Limb (tissue), 2 donors: ENCODE measurements at regions not wholly inside any gene's neighbourhood (a gene's known extent, or its start where the extent isn't known, plus 50 kb on each side); places are given as distances from the start of the nearest gene placed in this dataset.
A peak's percentile ranks its signal among the peaks of the same experiment; 100 is the strongest.
"Not testable (repeated sequence)": the region's sequence is repeated elsewhere in the genome, so short reads cannot be mapped to it uniquely, and the experiment has no call there.

Source experiments
- DNase-seq, 2 donors: peaks; one replicate each; pipeline ENCODE4 v3.0.0-alpha.2; 2016; ENCODE audit errors: extremely low spot score in 2 of 2

- DNase-seq: no peak
Measured at GRCh38 chrX:85808217-85808616, 239.1 kb downstream of the CHM start.

DNA sequence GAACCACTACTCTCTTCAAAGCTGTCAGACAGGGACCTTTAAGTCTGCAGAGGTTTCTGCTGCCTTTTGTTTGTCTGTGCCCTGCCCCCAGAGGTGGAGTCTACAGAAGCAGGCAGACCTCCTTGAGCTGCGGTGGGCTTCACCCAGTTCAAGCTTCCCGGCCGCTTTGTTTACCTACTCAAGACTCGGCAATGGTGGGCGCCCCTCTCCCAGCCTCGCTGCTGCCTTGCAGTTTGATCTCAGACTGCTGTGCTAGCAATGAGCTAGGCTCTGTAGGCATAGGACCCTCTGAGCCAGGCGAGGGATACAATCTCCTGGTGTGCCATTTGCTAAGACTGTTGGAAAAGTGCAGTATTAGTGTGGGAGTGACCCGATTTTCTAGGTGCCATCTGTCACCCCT lies 275.0 kb downstream of the CHM start:
- not testable (repeated sequence) for DNase-seq

- DNase-seq: no peak
Measured at GRCh38 chrX:85765651-85766050, 281.7 kb downstream of the CHM start.

GRCh38 chrX:85723025-85723424 lies 324.3 kb downstream of the CHM start:
- DNase-seq: not testable (repeated sequence)

- not testable (repeated sequence) for DNase-seq
Measured at GRCh38 chrX:85703233-85703632, 323.8 kb upstream of the POF1B start.

DNA sequence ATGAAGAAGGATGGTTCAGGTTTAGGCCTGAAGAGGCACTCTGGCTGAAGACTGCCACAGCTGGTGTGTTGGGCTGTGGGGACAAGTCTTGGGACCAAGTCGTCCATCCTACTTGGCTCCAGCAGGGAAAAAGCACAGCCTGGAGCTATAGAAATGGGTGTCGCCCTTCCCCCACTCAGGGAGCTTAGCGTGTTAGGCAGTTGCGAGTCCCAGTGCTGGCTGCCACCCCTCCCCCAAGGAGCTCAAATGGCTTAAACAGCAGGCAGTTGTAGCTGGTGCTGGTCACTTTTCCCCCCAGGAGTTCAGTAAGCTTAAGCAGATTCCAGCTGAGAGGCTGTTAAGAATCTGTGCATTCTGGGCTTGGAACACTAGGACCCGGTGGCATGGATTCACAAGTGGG lies 319.5 kb upstream of the POF1B start:
- DNase-seq: no peak

GRCh38 chrX:85685843-85686242 lies 306.4 kb upstream of the POF1B start:
- DNase-seq: no peak

GRCh38 chrX:85666471-85666870 lies 287.0 kb upstream of the POF1B start:
- no peak for DNase-seq

GRCh38 chrX:85663970-85664369 lies 284.5 kb upstream of the POF1B start:
- DNase-seq: not testable (repeated sequence)

DNA sequence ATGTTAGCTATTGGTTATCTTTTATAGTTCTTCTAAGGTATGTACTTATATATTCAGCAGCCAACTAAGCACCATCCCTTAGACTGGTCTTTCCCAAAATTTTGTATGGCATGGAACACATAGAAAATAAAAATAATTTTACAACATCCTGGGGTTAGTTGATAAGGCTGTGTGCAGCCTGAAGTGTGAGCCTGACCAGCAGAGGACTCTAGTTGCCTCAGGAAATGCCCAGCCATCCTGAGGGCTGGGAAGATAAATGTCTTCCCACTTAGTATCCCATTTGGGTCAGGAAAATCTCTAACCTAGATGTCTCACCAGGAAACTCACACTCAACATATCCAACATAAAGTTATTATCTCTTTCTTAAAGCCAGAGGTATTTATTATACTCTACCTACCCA lies 251.4 kb upstream of the POF1B start:
- DNase-seq: no peak

- DNase-seq: no peak
Measured at GRCh38 chrX:85627363-85627762, 247.9 kb upstream of the POF1B start.

DNA sequence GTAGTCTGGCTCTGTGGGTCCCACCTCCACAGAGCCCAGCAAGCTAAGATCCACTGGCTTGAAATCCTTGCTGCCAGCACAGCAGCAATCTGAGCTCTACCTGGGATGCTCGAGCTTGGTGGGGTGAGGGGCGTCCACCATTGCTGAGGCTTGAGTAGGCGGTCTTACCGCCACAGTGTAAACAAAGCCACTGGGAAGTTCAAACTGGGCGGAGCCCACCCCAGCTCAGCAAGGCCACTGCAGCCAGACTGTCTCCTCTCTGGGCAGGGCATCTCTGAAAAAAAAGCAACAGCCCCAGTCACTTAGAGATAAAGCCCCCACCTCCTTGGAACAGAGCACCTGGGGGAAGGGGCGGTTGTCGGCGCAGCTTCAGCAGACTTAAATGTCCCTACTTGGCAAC lies 243.2 kb upstream of the POF1B start:
- DNase-seq: no peak

DNA sequence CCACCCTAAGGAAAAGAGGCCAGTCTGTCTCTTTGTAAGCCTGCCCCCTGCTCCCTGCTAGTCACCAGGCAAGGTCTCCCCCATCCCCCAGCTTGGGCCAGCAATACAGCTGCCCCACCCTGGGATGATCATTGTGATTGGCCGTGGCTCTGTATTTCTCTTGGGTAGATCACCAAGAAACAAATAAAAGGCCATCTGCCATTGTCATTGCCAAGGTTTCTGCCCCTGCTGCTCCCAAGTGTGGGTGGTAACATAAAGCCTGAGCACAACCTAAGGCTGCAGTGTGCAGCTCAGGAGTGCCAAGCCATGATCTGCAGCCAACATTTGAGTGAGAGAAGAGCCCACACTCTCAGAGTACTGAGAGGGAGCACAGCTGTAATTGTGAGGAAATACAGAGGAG lies 241.0 kb upstream of the POF1B start:
- DNase-seq: no peak

DNA sequence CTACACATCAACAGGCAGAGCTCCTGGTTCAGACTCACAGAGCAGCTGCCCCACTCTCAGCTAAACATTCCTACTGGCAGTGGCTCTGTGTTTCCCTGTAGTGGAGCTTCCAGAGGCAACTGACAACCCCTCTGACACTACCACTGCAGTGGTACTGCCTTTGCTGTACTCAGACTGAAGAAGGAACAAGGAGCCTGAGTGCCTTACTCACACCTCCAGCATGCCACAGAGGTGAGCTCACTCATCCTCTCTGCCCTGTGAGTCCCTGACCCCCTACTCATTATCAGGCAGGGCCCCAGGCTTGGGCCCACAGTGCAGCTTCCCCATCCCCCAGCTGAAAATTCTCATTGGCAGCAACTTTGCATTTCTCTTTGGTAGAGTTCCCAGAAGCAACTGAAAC lies 240.5 kb upstream of the POF1B start:
- DNase-seq: no peak

- peak in 1 of 2 donors; percentile 10 for DNase-seq
Measured at GRCh38 chrX:85611926-85612325, 232.5 kb upstream of the POF1B start.

- no peak for DNase-seq
Measured at GRCh38 chrX:85592980-85593379, 213.5 kb upstream of the POF1B start.

- peak in 1 of 2 donors; percentile 28 for DNase-seq
Measured at GRCh38 chrX:85591536-85591935, 212.1 kb upstream of the POF1B start.

GRCh38 chrX:85590638-85591037 lies 211.2 kb upstream of the POF1B start:
- DNase-seq: peak in 1 of 2 donors; percentile 4

DNA sequence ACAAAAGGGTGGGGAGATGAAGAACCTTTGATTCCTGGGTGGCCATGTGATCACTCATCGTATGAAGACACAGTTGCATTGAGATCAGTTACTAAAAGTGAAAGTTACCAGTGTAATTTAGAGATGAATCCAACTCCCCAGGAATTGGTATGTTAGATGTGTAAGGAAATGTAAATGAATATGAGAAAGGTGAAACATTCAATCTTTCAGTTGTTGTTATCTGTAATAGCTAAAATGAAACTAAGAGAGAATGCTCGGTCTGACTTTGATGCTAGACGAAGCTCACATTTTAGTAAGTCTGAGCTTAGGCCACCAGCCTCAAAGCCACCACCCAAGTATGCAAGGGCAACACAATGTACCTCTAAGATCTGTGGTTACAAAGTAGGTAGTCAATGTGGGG lies 194.3 kb upstream of the POF1B start:
- DNase-seq: no peak

GRCh38 chrX:85570496-85570895 lies 191.0 kb upstream of the POF1B start:
- DNase-seq: no peak

- peak in 1 of 2 donors; percentile 28 for DNase-seq
Measured at GRCh38 chrX:85569686-85570085, 190.2 kb upstream of the POF1B start.

- DNase-seq: no peak
Measured at GRCh38 chrX:85569096-85569495, 189.6 kb upstream of the POF1B start.

DNA sequence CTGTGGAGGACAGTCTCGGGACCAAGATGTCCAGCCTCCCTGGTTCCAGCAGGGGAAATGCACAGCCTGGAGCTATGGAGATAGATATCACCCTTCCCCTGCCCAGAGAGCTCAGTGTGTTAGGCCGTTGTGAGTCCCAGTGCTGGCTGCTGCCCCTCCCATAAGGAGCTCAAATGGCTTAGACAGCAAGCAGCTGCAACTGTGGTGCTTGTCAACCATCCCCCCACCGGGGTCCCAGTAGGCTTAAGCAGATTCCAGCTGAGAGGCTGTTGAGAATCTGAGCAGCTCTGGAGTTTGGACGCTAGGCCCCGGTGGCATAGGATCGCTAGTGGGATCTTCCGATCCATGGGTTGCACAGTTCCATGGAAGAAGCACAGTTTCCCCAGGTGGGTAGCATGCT lies 181.8 kb upstream of the POF1B start:
- peak; percentile 7 to 39 for DNase-seq

GRCh38 chrX:85544609-85545008 lies 165.1 kb upstream of the POF1B start:
- DNase-seq: peak in 1 of 2 donors; percentile 8
